ENCODE measurements at regions not wholly inside any gene's neighbourhood (a gene's known extent, or its start where the extent isn't known, plus 50 kb on each side); places are given as distances from the start of the nearest gene placed in this dataset.
"Not testable (repeated sequence)": the region's sequence is repeated elsewhere in the genome, so short reads cannot be mapped to it uniquely, and the experiment has no call there.

DNA sequence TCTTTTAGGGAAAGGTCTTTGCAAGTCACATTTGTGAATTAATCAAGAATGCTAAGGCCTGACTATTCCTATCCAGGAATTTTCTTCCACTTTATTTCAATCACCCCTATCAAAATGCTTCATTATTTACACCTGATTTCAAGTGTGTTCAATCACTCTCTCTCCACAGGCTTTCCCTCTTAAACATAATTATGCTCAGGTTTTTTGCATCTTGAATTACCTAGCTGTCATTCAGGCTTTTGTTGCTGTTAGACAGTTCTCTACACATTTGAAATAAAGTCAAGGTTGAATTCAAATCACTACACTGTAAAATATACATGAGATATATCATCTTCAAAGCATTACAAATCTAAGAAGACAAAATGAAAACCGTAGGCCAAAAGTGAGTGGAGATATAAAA is 941.3 kb upstream of the SLITRK1 start:
- Mint-ChIP-seq H3K4me3 (no peak overlapping the region), H3K27ac (no peak overlapping the region), H3K27me3 (no peaks in the 10 kb centered on the region), H3K9me3 (peaks cover 2% of the 10 kb centered on the region), H3K4me1 (no peaks in the 10 kb centered on the region), H3K36me3 (no peaks in the 10 kb centered on the region)
- no peak for ATAC-seq

DNA sequence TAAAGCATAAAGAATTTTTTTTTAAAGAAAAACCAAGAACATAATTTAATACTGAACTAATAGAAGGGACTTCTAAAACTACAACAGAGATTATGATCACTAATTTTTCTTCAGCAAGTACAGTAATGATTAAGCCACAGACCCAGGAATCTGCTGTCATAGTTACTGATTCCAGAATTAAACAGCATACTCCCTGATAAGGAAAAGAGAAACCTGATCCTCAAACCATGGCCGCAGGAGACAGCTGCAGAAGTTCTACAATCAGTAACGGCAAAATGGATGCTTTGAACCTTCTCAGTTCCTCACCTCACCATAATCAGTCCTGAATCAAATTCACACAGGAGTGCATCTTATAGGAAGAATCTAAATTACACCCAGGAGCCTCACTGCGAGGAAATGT is 939.0 kb upstream of the SLITRK1 start:
- H3K27me3 Mint-ChIP-seq: no peaks in the 10 kb centered on the region
- ATAC-seq: no peak
- H3K4me1 Mint-ChIP-seq: no peaks in the 10 kb centered on the region
- H3K4me3 Mint-ChIP-seq: no peak overlapping the region
- H3K9me3 Mint-ChIP-seq: peaks cover 2% of the 10 kb centered on the region
- no peaks in the 10 kb centered on the region for H3K36me3 Mint-ChIP-seq
- no peak overlapping the region for H3K27ac Mint-ChIP-seq

DNA sequence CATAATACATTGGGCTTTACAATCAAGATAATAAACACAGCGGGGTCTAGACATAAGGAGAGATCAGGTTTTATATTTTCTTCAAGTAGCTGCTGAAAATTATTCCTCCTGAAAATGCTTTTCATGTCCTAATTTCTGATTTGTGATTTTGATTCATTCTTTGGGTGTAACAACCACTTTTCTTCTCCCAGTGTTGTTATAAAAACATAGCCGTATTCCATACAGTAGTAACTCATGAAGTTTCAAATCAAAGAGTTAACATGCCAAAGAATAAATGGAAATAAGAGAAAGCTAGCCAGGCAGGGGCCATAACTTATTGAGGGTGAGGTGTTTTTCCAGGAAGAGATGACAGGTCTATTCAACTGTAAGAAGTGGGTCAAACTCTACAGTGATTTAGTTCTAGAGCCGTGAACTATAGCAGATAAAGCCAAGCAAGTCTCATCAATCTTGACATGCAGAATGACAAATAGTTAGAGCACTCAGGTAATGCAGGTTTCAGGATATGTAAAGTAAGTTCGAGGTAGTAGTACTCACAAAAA is 934.4 kb upstream of the SLITRK1 start:
- Mint-ChIP-seq H3K36me3 (no peaks in the 10 kb centered on the region), H3K27me3 (no peaks in the 10 kb centered on the region), H3K9me3 (no peaks in the 10 kb centered on the region), H3K27ac (no peak overlapping the region), H3K4me3 (no peak overlapping the region), H3K4me1 (no peaks in the 10 kb centered on the region)
- no peak for ATAC-seq

DNA sequence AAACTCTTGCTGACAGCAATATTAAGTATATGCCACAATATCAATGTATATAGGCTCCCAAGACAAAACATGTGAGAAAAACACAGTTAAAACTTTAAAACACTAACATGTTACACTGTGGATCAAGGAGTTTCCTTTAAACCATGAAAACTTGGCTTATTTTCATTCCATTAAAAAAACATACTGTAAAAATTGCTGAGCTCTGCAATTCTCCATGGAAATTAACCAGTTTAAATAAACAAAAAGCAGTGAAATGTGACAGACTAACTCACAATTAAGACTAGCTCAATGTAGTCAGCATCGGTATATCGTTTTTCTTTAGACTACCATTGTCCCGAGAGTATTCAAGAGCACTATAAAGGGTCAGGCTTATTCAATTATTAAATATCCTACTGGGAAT is 930.5 kb upstream of the SLITRK1 start:
- Mint-ChIP-seq H3K36me3 (no peaks in the 10 kb centered on the region), H3K9me3 (peaks cover 3% of the 10 kb centered on the region), H3K4me1 (no peaks in the 10 kb centered on the region), H3K4me3 (no peak overlapping the region), H3K27me3 (no peaks in the 10 kb centered on the region), H3K27ac (no peak overlapping the region)
- ATAC-seq: no peak

DNA sequence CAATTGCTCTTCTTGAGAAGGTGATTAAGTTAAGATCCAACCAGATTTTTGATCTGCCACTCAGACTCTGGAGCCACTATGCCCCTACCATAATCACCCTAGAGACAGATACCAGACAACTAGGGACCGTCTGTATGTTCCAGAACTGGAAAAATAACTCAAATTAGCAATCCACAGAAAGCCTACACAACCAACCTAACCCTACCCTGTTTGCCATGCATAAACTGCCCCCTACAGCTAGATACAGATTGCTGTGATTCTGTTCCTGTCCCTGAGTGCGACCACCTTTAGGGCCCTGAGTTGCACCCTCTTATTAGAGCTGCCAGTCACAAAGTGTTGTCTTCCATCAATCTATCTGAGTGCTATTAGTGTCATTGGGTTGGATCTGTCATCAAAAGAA is 929.8 kb upstream of the SLITRK1 start:
- no peak for ATAC-seq
- no peaks in the 10 kb centered on the region for H3K27me3 Mint-ChIP-seq
- no peak overlapping the region for H3K27ac Mint-ChIP-seq
- no peak overlapping the region for H3K4me3 Mint-ChIP-seq
- H3K9me3 Mint-ChIP-seq: peaks cover 3% of the 10 kb centered on the region
- H3K4me1 Mint-ChIP-seq: no peaks in the 10 kb centered on the region
- no peaks in the 10 kb centered on the region for H3K36me3 Mint-ChIP-seq

DNA sequence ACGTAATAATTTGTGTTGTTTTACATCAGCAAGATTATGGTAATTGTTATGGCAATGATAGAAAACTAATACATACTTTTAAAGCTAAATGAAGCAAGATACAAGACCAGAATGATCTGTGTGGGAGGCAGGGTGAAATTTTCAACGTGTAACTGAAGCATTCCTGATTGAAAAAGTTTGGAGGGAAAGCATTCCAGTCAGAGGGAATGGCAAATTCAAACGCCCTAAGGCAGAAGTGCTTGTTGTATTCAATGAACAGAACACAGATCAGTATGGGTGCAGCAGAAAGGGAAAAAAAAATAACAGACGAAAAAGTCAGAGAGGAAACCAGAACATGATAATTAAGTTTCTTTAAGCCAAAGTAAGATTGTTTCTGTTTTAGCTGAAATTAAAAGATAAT is 928.5 kb upstream of the SLITRK1 start:
- Mint-ChIP-seq H3K4me3 (no peak overlapping the region), H3K9me3 (peaks cover 3% of the 10 kb centered on the region), H3K27ac (no peak overlapping the region), H3K4me1 (no peaks in the 10 kb centered on the region), H3K27me3 (no peaks in the 10 kb centered on the region), H3K36me3 (no peaks in the 10 kb centered on the region)
- no peak for ATAC-seq

DNA sequence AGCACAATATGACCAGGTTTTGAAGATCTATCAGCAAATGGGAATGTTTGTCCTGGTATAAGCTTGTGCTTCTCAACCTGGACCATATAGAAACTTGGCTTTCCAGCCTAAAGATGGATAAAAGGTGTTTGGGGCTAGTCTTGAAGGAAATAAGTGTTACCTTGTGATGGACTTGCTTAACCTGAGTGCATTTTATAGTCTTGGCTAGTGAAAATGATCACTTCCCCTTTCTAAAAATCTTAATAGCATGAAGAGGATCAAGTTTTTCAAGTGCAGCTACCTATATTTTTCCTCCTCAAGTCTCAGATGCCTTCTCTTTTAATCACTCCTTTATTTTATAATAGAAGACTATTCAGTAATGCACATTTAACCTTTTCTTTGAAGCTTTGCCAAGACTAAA is 919.8 kb upstream of the SLITRK1 start:
- no peak for ATAC-seq
- Mint-ChIP-seq H3K4me1 (no peaks in the 10 kb centered on the region), H3K36me3 (no peaks in the 10 kb centered on the region), H3K9me3 (peaks cover 5% of the 10 kb centered on the region), H3K27me3 (no peaks in the 10 kb centered on the region), H3K27ac (no peak overlapping the region), H3K4me3 (no peak overlapping the region)

DNA sequence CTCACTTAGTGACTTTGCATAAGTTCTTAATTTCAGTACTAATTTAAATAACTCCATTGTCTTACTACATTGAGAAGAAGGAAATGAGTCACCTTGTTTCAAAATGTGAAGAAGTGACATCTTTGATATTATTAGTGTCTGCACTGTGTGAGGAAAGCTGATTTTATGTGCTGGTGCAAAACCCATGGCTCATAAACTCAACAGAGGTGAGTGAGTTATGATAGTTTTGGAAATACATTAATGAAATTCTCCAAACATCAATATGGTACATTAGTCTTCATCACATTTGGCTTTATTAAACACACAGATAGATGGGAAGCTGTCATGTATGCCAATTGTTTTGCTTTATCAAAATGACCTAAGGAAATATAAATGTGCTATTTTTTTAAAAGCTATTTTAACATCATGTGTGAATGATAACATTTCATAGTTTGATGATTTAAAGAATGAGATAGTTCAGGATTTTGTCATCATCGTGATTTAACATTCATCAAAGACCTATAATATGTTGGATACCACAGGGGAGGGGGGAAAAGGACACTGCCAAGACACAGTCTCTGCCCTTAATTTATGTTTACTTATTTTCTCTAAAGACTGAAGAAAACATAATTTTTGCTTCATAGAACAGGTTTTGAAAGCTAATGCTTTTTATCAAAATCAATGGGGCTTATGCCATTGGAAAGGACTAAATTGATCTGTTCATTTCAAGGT is 902.3 kb upstream of the SLITRK1 start:
- H3K36me3 Mint-ChIP-seq: no peaks in the 10 kb centered on the region
- peaks cover 9% of the 10 kb centered on the region for H3K9me3 Mint-ChIP-seq
- ATAC-seq: no peak
- H3K27me3 Mint-ChIP-seq: no peaks in the 10 kb centered on the region
- H3K4me1 Mint-ChIP-seq: no peaks in the 10 kb centered on the region
- H3K4me3 Mint-ChIP-seq: no peak overlapping the region
- H3K27ac Mint-ChIP-seq: no peak overlapping the region

DNA sequence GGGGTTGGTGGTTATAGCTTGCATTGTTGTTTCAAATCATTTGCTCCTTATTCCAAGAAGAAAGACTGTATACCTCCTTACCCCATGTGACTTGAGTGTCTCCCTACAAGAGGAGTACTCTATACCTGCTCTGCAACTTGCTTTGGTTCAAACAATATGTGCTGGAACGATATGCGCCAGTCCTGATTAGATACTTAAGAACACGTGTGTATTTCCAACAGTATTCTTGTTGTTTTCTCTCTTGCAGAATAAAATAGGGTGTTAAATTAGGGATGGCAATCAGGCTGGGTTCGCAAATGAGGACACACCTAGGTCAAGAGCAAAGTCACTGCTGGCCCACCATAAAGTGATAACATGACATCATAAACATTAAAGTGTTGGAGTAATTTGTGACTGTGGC is 895.0 kb upstream of the SLITRK1 start:
- Mint-ChIP-seq H3K4me3 (no peak overlapping the region), H3K27me3 (no peaks in the 10 kb centered on the region), H3K4me1 (no peaks in the 10 kb centered on the region), H3K9me3 (peaks cover 7% of the 10 kb centered on the region), H3K36me3 (no peaks in the 10 kb centered on the region), H3K27ac (no peak overlapping the region)
- no peak for ATAC-seq

DNA sequence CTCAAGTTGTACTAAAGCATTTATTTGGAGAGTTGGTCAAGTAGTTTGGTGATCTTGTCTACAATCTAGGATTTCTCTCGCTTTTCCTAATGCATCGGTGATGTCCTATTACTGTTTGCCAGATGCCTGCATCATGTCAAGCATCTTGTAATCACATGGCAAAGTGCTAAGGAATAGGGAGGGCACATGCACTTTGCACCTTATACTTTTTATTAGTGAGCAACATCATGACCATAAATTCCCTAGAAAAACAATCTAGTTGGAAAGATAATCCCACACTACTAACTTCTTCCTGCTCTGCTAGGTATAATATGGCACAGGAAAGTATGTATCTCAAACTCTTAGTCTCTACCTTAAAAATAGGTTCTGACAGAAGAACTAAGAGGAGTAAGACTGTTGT is 894.3 kb upstream of the SLITRK1 start:
- Mint-ChIP-seq H3K27me3 (no peaks in the 10 kb centered on the region), H3K4me1 (no peaks in the 10 kb centered on the region), H3K9me3 (peaks cover 7% of the 10 kb centered on the region), H3K27ac (no peak overlapping the region), H3K36me3 (no peaks in the 10 kb centered on the region), H3K4me3 (no peak overlapping the region)
- no peak for ATAC-seq

DNA sequence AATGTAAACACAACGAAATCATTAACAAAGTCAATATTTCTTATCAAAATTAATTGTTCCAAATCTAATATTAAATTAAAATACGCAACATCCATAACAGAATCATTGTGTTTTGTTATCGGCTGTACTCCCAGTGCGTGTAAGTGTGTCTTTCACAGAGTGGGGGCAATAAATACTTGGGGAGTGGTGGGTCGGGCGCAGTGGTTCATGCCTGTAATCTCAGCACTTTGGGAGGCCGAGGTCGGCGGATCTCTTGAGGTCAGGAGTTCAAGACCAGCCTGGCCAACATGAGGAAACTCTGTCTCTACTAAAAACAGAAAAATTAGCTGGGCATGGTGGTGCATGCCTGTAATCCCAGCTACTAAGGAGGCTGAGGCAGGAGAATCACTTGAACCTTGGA is 893.6 kb upstream of the SLITRK1 start:
- H3K36me3 Mint-ChIP-seq, H3K27ac Mint-ChIP-seq, H3K4me3 Mint-ChIP-seq, ATAC-seq, H3K27me3 Mint-ChIP-seq, H3K4me1 Mint-ChIP-seq: not testable (repeated sequence)
- H3K9me3 Mint-ChIP-seq: peaks cover 10% of the 10 kb centered on the region

DNA sequence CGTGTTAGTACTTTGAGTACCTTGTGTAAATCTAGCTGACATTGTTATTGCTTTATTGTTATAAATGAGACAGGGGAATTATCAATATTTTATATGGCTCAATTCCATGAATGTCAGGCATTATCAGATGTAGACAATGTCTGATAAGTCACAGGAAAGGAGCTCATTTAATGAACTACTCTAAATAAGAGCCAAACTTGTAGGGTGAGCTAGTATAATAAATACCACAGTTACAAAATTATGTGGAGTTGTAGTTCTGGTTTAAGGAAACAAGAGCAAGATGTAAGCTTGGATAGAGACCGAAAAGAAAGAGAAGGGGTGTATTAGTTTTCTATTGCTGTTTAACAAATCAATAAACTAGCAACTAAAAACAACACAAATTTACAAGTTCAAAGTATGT is 891.8 kb upstream of the SLITRK1 start:
- ATAC-seq: no peak

DNA sequence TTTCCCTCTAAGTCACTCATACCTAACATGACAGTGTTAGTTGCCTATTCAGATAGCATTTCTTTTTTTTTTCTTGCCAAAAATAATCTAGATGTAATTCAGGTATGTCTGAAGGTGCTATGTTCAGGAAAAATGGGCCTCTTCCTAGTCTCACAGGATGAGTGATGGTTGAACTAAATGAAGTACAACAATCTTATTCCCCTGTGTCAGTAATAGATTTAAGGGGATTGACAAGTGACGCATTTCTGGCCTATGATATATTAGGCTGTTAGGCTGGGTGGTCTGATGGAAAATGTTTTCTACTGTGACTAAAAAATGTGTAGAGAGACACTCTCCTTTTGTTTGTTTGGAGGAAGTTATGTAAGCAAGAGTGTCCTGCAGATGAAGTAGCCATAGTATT is 878.7 kb upstream of the SLITRK1 start:
- no peak for ATAC-seq
- Mint-ChIP-seq H3K27me3 (no peaks in the 10 kb centered on the region), H3K36me3 (no peaks in the 10 kb centered on the region), H3K9me3 (peaks cover 5% of the 10 kb centered on the region), H3K4me3 (no peak overlapping the region), H3K4me1 (no peaks in the 10 kb centered on the region), H3K27ac (no peak overlapping the region)

More for the DNA sequence above, 891.8 kb upstream of the SLITRK1 start:
- no peaks in the 10 kb centered on the region for H3K36me3 Mint-ChIP-seq
- no peak overlapping the region for H3K27ac Mint-ChIP-seq
- H3K9me3 Mint-ChIP-seq: peaks cover 7% of the 10 kb centered on the region
- H3K4me3 Mint-ChIP-seq: no peak overlapping the region
- H3K27me3 Mint-ChIP-seq: no peaks in the 10 kb centered on the region
- no peaks in the 10 kb centered on the region for H3K4me1 Mint-ChIP-seq

DNA sequence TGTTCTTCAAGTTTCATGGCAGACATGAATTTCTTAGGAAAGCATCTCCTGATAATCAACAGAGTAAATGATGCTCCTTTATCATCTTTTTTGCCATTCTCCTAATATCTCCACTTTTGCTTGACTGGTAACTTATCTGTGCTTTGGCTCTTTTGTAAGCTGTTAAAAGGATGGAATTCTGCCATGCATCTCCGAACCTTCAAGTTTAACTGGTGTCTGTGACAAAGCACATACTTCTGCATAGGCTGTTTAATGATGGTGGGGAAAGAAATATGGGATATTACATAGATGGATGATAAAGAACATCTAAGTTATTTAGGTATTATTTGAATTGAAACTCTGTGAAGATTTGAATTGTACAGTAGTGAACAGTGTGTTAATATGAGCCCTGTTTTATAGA is 866.9 kb upstream of the SLITRK1 start:
- Mint-ChIP-seq H3K27me3 (no peaks in the 10 kb centered on the region), H3K27ac (no peak overlapping the region), H3K9me3 (no peaks in the 10 kb centered on the region), H3K4me1 (no peaks in the 10 kb centered on the region), H3K36me3 (no peaks in the 10 kb centered on the region), H3K4me3 (no peak overlapping the region)
- no peak for ATAC-seq

DNA sequence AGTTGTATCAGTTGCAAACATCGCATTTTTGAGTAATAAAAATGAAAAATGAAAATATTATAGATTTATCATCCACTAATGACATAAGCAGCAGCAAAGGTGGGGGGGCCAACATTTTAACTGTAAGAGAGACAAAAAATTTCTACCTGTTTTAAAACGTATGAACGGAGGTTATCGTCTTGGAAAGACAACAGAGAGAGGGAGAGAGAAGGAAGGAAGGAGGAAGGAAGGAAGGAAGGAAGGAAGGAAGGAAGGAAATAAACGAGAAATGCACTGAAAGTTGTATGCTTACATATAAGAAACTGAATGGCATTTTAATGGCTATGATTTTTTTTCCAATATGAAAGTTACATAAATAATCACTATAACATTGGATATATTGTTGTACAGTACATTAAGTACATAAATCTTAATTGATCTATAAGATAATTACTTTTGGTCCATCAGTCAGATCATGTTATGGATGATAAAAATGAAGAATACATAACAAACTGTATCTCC is 862.8 kb upstream of the SLITRK1 start:
- no peak overlapping the region for H3K27ac Mint-ChIP-seq
- H3K36me3 Mint-ChIP-seq: no peaks in the 10 kb centered on the region
- no peaks in the 10 kb centered on the region for H3K27me3 Mint-ChIP-seq

DNA sequence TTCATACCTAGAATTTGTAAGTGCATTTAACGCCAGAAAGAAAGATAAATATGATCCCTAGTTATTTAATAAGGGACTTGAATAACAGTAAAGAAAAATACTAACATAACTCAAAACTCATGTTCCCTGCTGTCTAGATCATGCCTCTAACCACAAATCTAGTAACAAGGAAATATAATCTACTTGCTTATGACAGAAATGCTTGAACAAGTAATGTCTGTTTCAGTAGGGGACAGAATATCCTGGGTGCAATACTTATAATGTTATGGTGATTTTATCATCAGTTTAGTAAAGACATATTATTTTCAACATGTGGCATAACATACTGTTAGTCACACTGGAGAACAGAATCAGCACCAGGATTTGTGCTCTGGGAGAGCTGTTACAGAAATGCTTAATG is 861.9 kb upstream of the SLITRK1 start:
- Mint-ChIP-seq H3K27me3 (no peaks in the 10 kb centered on the region), H3K9me3 (peaks cover 14% of the 10 kb centered on the region), H3K27ac (no peak overlapping the region), H3K4me1 (no peaks in the 10 kb centered on the region), H3K4me3 (no peak overlapping the region), H3K36me3 (no peaks in the 10 kb centered on the region)
- ATAC-seq: no peak

More for the DNA sequence above, 862.8 kb upstream of the SLITRK1 start:
- H3K4me3 Mint-ChIP-seq: no peak overlapping the region
- peaks cover 11% of the 10 kb centered on the region for H3K9me3 Mint-ChIP-seq
- no peaks in the 10 kb centered on the region for H3K4me1 Mint-ChIP-seq
- ATAC-seq: no peak

Measured in stimulated activated memory B cell treated with anti-CD40 and anti-IgM and Interleukin-4, amounts not matched to agents 10 μg/mL and 1 μg/mL and 100 μg/mL, for 72 hours (primary cell).